C4-2B (cell line): ENCODE measurements at regions not wholly inside any gene's neighbourhood (a gene's known extent, or its start where the extent isn't known, plus 50 kb on each side); places are given as distances from the start of the nearest gene placed in this dataset.

Experiments used
- H3K27ac ChIP-seq: fragments of 450-650 bp; 2 replicates; pipeline ENCODE4 v1.5.1; 2017
- CTCF ChIP-seq: fragments of 450-650 bp; conservative IDR thresholded peaks from 2 replicates; pipeline ENCODE4 v1.5.1; 2017; ENCODE audit warnings: mild to moderate bottlenecking
- ZFX ChIP-seq: fragments of 450-650 bp; IDR thresholded peaks from 2 replicates; pipeline ENCODE4 v1.6.1; 2017

GRCh38 chr22:47232753-47233152 is 470.3 kb downstream of the TBC1D22A start:
- TF ChIP-seq ZFX (no peak), CTCF (no peak)

GRCh38 chr22:47232197-47232596 is 469.7 kb downstream of the TBC1D22A start:
- H3K27ac ChIP-seq: no peak overlapping the region
- no peak for TF ChIP-seq CTCF
- no peak for TF ChIP-seq ZFX

More at GRCh38 chr22:47232753-47233152, 470.3 kb downstream of the TBC1D22A start:
- H3K27ac ChIP-seq: no peak overlapping the region

GRCh38 chr22:47231759-47232158 is 469.3 kb downstream of the TBC1D22A start:
- TF ChIP-seq ZFX: no peak
- no peak for TF ChIP-seq CTCF
- no peak overlapping the region for H3K27ac ChIP-seq

- no peak overlapping the region for H3K27ac ChIP-seq
- TF ChIP-seq ZFX (no peak), CTCF (no peak)
Observed at GRCh38 chr22:47230741-47231140, 468.3 kb downstream of the TBC1D22A start.

GRCh38 chr22:47230251-47230650 is 467.8 kb downstream of the TBC1D22A start:
- TF ChIP-seq CTCF (no peak), ZFX (no peak)
- no peak overlapping the region for H3K27ac ChIP-seq

GRCh38 chr22:47228767-47229166 is 466.3 kb downstream of the TBC1D22A start:
- H3K27ac ChIP-seq: no peak overlapping the region
- TF ChIP-seq ZFX (no peak), CTCF (no peak)

- no peak for TF ChIP-seq CTCF
- TF ChIP-seq ZFX: no peak
- no peak overlapping the region for H3K27ac ChIP-seq
Observed at GRCh38 chr22:47225931-47226633, 463.6 kb downstream of the TBC1D22A start.
